ENCODE measurements at regions not wholly inside any gene's neighbourhood (a gene's known extent, or its start where the extent isn't known, plus 50 kb on each side); places are given as distances from the start of the nearest gene placed in this dataset.
"Not testable (repeated sequence)": the region's sequence is repeated elsewhere in the genome, so short reads cannot be mapped to it uniquely, and the experiment has no call there.

DNA sequence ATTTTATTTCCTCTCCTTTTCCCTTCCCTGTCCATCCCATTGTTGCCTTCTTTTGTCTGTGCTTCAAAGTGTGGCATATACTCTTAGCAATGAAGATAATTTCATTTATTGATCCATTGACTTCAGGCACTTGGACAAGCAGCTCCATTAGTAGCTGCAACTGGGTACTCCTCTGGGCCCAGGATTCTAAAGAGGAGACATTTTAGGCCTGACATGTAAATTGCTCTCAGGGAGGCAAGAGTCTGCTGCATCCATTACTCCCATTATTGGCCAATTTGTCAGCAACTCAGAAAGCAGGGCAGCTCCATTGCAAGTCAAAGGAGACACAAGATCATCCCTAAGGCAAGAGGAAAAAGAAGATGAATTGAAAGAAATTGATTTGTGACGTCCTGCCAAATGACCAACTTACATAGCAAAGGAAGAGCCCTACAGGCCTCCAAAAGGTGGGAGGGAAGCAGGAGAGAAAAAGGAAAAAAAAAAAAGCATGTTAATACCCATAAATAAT, 1094.1 kb upstream of the FLRT2 start:
- DNase-seq = no peak

GRCh38 chr14:84436528-84436927, 1093.4 kb upstream of the FLRT2 start:
- DNase-seq = peak; percentile 41

- peak; percentile 75 for DNase-seq
These were observed 1087.4 kb upstream of the FLRT2 start for GRCh38 chr14:84442521-84442920.

- DNase-seq = no peak
These were observed 1084.5 kb upstream of the FLRT2 start for GRCh38 chr14:84445486-84445885.

DNA sequence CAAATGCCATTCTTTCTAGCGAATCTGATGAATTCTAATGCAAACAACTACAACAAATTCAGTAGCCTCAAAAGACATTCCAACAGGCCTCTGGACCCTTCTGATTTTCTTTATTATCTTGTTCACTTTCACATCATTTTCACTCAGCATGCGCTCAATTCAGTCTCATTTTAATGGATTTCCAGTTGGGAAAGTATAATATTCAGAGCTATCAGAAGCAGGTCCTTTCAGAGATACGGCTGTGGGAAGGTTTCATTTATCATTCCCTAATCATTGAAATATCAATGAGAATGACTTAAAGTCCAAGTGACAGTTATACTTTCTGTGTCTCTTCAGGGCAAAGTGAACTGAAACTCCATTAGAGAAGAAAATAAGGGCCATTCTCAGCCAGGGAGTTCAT, 1083.7 kb upstream of the FLRT2 start:
- no peak for DNase-seq

GRCh38 chr14:84453307-84453950, 1076.5 kb upstream of the FLRT2 start:
- DNase-seq = no peak

DNA sequence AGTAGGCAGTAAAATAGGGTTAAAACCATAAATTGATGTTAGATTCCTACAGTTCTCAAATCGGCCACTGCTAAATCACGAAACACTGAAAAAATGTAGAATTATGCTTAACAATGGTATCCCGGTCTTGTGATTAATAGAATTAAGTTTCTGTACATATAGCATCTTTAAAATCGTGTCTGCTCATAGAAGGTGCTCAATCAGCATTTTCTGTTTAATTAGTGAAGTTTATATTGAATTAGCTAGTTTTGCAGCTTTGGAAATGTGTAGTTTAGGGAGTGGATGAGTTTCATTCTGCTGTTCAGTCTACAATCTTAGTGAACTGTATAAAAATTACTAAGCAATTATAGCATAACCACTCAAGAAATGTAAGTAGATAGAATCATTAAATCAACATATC, 1075.8 kb upstream of the FLRT2 start:
- no peak for DNase-seq

DNA sequence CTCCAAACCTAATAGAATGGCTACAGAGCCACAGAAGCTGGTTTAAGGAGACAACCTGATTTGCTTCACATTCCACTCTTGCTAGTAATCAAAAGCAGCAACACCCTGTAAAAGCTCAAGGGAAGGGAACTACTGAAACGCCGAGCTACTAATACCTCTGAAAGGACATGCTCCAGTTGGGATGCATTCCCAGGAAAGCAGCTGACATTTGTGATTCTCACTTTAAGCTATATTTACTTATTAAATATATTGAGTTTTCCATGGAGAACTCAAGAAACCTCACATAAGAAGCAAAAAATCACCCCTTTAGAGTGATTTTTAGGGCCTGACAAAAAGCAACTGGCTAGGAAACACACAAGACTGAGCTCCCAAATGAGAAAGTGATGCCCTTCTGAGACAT, 1073.0 kb upstream of the FLRT2 start:
- DNase-seq = no peak

- DNase-seq = peak; percentile 8
These were observed 1071.1 kb upstream of the FLRT2 start for GRCh38 chr14:84458881-84459280.

GRCh38 chr14:84465880-84466279, 1064.1 kb upstream of the FLRT2 start:
- DNase-seq = no peak

- DNase-seq = no peak
These were observed 1061.8 kb upstream of the FLRT2 start for GRCh38 chr14:84468153-84468552.

DNA sequence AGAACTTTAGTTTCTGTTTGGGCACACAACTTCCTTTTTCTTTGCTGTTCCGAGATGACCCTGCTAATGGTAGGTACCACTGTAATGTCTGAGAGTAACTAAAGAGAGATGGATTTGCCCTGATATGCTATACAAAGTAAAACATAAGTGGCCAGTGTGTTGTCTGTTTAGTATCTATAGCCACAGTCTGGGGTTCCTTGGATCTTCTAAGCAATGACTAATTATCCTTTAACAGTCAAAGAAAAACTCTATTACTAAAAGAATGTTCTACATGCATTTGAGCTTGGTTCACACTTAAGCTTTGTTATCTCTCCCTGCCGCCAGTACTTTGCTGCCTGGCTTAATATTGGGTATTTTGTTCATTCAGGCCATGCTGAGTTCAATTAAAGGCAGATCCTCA, 1051.9 kb upstream of the FLRT2 start:
- no peak for DNase-seq

DNA sequence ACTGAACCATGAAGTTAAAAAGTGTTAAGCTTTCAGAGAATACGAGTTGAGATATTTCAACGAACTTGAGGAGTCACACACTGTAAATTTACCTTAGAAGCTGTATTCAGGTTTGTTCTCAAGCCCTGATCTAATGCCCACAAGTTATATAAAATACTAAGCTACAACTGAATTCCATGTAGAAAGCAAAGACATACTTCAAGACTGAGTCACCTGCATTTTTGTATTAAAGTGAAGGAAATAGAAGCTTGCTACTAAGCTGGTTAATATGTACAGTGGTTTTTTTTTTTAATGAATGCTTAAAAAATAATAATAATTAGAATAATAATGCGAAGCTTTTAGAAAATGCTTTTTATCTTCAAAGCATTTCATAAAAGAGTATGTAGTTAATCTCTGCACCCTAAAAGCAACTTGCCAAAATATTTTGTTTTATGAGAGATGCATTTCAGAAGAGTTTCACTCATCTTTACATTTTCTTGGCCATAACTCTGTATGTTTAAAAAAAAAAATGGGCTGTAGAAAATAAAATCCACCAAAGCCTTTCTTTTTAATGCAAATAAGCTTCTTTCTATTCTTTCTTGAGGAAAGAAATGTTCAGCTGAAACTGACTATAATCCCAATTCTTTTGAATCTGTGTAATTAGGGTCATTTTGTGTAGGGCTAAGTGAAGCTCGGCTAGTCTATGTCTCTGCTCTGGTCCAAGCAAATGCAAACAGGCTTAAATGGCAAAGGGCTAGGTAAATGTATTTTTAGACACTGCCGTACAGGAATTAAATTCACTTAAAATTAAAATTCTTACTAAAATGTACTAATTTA, 1047.5 kb upstream of the FLRT2 start:
- DNase-seq = no peak

DNA sequence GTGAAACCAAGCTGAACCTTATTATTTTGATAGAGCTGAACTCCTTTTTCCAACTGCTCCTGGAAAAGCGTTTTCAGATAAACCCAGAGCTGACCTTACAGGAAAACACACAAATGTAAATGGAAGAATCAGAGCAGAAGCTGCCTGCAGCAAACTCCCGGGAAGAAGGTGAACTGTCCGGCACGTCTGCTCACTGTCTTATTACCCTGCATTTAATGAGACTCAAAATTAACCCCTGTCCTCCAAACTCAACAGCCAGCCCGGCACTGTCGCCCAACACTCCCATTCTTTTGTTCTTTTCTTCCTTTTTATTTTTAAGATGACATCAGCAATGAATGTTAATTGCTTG, 1046.9 kb upstream of the FLRT2 start:
- no peak for DNase-seq

DNA sequence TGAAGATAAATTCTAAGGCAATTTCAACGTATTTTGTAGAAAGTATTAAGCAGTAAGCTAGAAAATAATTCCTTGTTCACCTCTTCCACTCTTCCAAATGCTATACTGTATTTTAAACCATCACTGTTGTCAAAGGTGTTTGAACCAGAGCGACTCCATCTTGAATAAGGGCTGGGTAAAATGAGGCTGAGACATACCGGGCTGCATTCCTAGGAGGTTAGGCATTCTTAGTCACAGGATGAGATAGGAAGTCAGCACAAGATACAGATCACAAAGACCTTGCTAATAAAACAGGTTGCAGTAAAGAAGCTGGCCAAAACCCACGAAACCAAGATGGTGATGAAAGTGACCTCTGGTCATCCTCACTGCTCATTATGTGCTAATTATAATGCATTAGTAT, 1045.7 kb upstream of the FLRT2 start:
- DNase-seq = not testable (repeated sequence)

GRCh38 chr14:84485036-84485435, 1044.9 kb upstream of the FLRT2 start:
- DNase-seq = no peak

GRCh38 chr14:84490081-84490480, 1039.9 kb upstream of the FLRT2 start:
- DNase-seq = no peak

GRCh38 chr14:84492685-84493084, 1037.3 kb upstream of the FLRT2 start:
- no peak for DNase-seq

- DNase-seq = no peak
These were observed 1036.2 kb upstream of the FLRT2 start for GRCh38 chr14:84493779-84494178.

GRCh38 chr14:84496677-84497076, 1033.3 kb upstream of the FLRT2 start:
- no peak for DNase-seq

DNA sequence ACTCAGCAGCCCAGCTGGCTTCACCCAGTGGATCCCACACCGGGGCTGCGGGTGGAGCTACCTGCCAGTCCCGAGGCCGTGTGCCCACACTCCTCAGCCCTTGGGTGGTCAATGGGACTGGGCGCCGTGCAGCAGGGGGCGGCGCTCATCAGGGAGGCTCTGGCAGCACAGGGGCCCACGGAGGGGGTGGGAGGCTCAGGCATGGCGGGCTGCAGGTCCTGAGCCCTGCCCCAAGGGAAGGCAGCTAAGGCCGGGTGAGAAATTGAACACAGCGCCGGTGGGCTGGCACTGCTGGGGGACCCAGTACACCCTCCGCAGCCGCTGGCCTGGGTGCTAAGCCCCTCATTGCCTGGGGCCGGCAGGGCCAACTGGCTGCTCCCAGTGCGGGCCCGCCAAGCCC, 1017.1 kb upstream of the FLRT2 start:
- DNase-seq = not testable (repeated sequence)

- no peak for DNase-seq
These were observed 1010.1 kb upstream of the FLRT2 start for GRCh38 chr14:84519836-84520235.

DNA sequence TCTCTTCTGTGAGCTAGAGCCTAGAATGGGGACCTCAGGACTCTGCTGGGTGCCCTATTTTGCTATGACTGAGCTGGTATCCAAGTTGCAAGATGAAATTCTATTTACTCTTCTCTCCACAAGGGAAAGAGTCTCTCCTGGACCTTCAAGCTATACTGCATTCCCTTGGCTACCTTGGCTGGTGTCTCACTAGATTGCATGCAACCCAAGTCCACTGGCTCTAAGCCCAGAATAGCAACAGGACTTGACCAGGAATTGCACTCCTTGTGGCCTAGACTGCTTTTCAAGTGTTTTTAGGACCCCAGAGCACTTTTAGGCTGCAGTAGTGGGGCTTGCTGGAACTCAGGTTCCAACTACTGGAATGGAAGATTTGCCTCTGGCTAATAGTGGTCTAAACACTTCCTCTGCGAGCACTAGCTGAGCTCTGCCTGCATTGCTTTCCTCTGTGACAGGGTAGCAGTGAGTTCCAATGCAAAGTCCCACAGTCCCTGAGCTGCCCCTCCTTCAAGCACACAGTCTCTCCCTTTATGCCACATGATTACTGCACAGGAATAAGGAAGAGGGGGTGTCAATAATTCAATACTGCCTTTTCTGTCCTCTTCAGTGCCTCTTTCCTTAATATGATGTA, 1009.1 kb upstream of the FLRT2 start:
- no peak for DNase-seq

- DNase-seq = no peak
These were observed 1006.2 kb upstream of the FLRT2 start for GRCh38 chr14:84523746-84524145.
